ENCODE measurements at regions not wholly inside any gene's neighbourhood (a gene's known extent, or its start where the extent isn't known, plus 50 kb on each side); places are given as distances from the start of the nearest gene placed in this dataset.

- Mint-ChIP-seq H3K27ac (ENCODE audit: unreplicated experiment) (no peak overlapping the region), H3K27me3 (ENCODE audit: unreplicated experiment) (no peaks in the 10 kb centered on the region), H3K4me1 (ENCODE audit: low read depth, unreplicated experiment) (no peaks in the 10 kb centered on the region), H3K36me3 (ENCODE audit: insufficient read depth, unreplicated experiment) (no peaks in the 10 kb centered on the region), H3K9me3 (ENCODE audit: low read depth, unreplicated experiment) (peaks cover 9% of the 10 kb centered on the region), H3K4me3 (ENCODE audit: low read depth, unreplicated experiment) (no peak overlapping the region)
- CTCF ChIA-PET = interaction anchor here (1.5 kb wide), 1 partner anchor 11 kb away, joined by 5 read pairs; no protein-coding TSS in a partner anchor
- TF ChIP-seq CTCF (IDR thresholded peaks at IDR 0.05; ENCODE audit: unreplicated experiment) = no peak
- no TSS peak for BruUV-seq (replicated peaks)
- intact Hi-C loops (cut with micrococcal nuclease; ENCODE audit: unreplicated experiment) = no loop called here
- DNase-seq = no peak
These were observed 709.4 kb upstream of the NR2F2 start for GRCh38 chr15:95620934-95621579.

- BruUV-seq (replicated peaks) = no TSS peak
- H3K4me1 Mint-ChIP-seq (ENCODE audit: low read depth, unreplicated experiment) = no peaks in the 10 kb centered on the region
- H3K27me3 Mint-ChIP-seq (ENCODE audit: unreplicated experiment) = no peaks in the 10 kb centered on the region
- TF ChIP-seq CTCF (IDR thresholded peaks at IDR 0.05; ENCODE audit: unreplicated experiment) = no peak
- peaks cover 9% of the 10 kb centered on the region for H3K9me3 Mint-ChIP-seq (ENCODE audit: low read depth, unreplicated experiment)
- intact Hi-C loops (cut with micrococcal nuclease; ENCODE audit: unreplicated experiment) = no loop called here
- no peak overlapping the region for H3K4me3 Mint-ChIP-seq (ENCODE audit: low read depth, unreplicated experiment)
- no peak overlapping the region for H3K27ac Mint-ChIP-seq (ENCODE audit: unreplicated experiment)
- H3K36me3 Mint-ChIP-seq (ENCODE audit: insufficient read depth, unreplicated experiment) = no peaks in the 10 kb centered on the region
- no peak for DNase-seq
- CTCF ChIA-PET = interaction anchor here (0.6 kb wide), 1 partner anchor 20 kb away, joined by 3 read pairs; no protein-coding TSS in a partner anchor
These were observed 707.7 kb upstream of the NR2F2 start for GRCh38 chr15:95622843-95623242.

- Mint-ChIP-seq H3K36me3 (ENCODE audit: insufficient read depth, unreplicated experiment) (no peaks in the 10 kb centered on the region), H3K27ac (ENCODE audit: unreplicated experiment) (no peak overlapping the region), H3K4me1 (ENCODE audit: low read depth, unreplicated experiment) (no peaks in the 10 kb centered on the region), H3K9me3 (ENCODE audit: low read depth, unreplicated experiment) (peaks cover 9% of the 10 kb centered on the region), H3K4me3 (ENCODE audit: low read depth, unreplicated experiment) (no peak overlapping the region), H3K27me3 (ENCODE audit: unreplicated experiment) (no peaks in the 10 kb centered on the region)
- no TSS peak for BruUV-seq (replicated peaks)
- intact Hi-C loops (cut with micrococcal nuclease; ENCODE audit: unreplicated experiment) = no loop called here
- CTCF ChIA-PET = no interaction called here
- DNase-seq = no peak
- no peak for TF ChIP-seq CTCF (IDR thresholded peaks at IDR 0.05; ENCODE audit: unreplicated experiment)
These were observed 706.4 kb upstream of the NR2F2 start for GRCh38 chr15:95624100-95624499.

GRCh38 chr15:95624616-95625361 lies 705.7 kb upstream of the NR2F2 start:
- Mint-ChIP-seq H3K4me1 (ENCODE audit: low read depth, unreplicated experiment) (no peaks in the 10 kb centered on the region), H3K36me3 (ENCODE audit: insufficient read depth, unreplicated experiment) (no peaks in the 10 kb centered on the region), H3K27ac (ENCODE audit: unreplicated experiment) (no peak overlapping the region), H3K9me3 (ENCODE audit: low read depth, unreplicated experiment) (peaks cover 9% of the 10 kb centered on the region), H3K4me3 (ENCODE audit: low read depth, unreplicated experiment) (no peak overlapping the region), H3K27me3 (ENCODE audit: unreplicated experiment) (no peaks in the 10 kb centered on the region)
- TF ChIP-seq CTCF (IDR thresholded peaks at IDR 0.05; ENCODE audit: unreplicated experiment) = no peak
- intact Hi-C loops (cut with micrococcal nuclease; ENCODE audit: unreplicated experiment) = no loop called here
- no TSS peak for BruUV-seq (replicated peaks)
- DNase-seq = no peak
- CTCF ChIA-PET = no interaction called here

All from Calu3 (cell line).